ENCODE measurements at regions not wholly inside any gene's neighbourhood (a gene's known extent, or its start where the extent isn't known, plus 50 kb on each side); places are given as distances from the start of the nearest gene placed in this dataset.

- TF ChIP-seq, protein P1, sequence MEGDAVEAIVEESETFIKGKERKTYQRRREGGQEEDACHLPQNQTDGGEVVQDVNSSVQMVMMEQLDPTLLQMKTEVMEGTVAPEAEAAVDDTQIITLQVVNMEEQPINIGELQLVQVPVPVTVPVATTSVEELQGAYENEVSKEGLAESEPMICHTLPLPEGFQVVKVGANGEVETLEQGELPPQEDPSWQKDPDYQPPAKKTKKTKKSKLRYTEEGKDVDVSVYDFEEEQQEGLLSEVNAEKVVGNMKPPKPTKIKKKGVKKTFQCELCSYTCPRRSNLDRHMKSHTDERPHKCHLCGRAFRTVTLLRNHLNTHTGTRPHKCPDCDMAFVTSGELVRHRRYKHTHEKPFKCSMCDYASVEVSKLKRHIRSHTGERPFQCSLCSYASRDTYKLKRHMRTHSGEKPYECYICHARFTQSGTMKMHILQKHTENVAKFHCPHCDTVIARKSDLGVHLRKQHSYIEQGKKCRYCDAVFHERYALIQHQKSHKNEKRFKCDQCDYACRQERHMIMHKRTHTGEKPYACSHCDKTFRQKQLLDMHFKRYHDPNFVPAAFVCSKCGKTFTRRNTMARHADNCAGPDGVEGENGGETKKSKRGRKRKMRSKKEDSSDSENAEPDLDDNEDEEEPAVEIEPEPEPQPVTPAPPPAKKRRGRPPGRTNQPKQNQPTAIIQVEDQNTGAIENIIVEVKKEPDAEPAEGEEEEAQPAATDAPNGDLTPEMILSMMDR (IDR thresholded peaks at IDR 0.05; ENCODE audit: low read depth, low read length), result no peak
- H3K27ac ChIP-seq (ENCODE audit: low read length), result no peak overlapping the region
- no peaks in the 10 kb centered on the region for H3K79me2 ChIP-seq (ENCODE audit: low read length)
- no peak overlapping the region for H3K4me2 ChIP-seq (ENCODE audit: low read length)
- H3K4me3 ChIP-seq (ENCODE audit: low read length), result no peak overlapping the region
- H4K20me1 ChIP-seq (ENCODE audit: insufficient read depth, low read length), result no peaks in the 10 kb centered on the region
- H2AFZ ChIP-seq (ENCODE audit: low read depth, low read length), result no peak overlapping the region
- H3K9ac ChIP-seq (ENCODE audit: low read length), result no peak overlapping the region
- peaks cover 7% of the 10 kb centered on the region for H3K9me3 ChIP-seq (ENCODE audit: insufficient read depth, low read length)
- H3K27me3 ChIP-seq (ENCODE audit: low read depth, low read length), result no peaks in the 10 kb centered on the region
- H3K4me1 ChIP-seq (ENCODE audit: low read length), result no peaks in the 10 kb centered on the region
- peaks cover 3% of the 10 kb centered on the region for H3K36me3 ChIP-seq (replicated peaks; ENCODE audit: low read depth, low read length)
Observed at GRCh38 chr3:95217661-95218060, 1154.8 kb downstream of the NSUN3 start.

- Histone ChIP-seq H3K4me2 (ENCODE audit: low read length) (no peak overlapping the region), H3K27me3 (ENCODE audit: low read depth, low read length) (no peaks in the 10 kb centered on the region), H3K9me3 (ENCODE audit: insufficient read depth, low read length) (peaks cover 7% of the 10 kb centered on the region), H3K4me3 (ENCODE audit: low read length) (no peak overlapping the region), H3K4me1 (ENCODE audit: low read length) (no peaks in the 10 kb centered on the region), H3K27ac (ENCODE audit: low read length) (no peak overlapping the region), H2AFZ (ENCODE audit: low read depth, low read length) (no peak overlapping the region), H3K9ac (ENCODE audit: low read length) (no peak overlapping the region), H3K79me2 (ENCODE audit: low read length) (no peaks in the 10 kb centered on the region), H3K36me3 (replicated peaks; ENCODE audit: low read depth, low read length) (peaks cover 3% of the 10 kb centered on the region), H4K20me1 (ENCODE audit: insufficient read depth, low read length) (no peaks in the 10 kb centered on the region)
- TF ChIP-seq, protein P1 (IDR thresholded peaks at IDR 0.05; ENCODE audit: low read depth, low read length), result no peak
- TF ChIP-seq EZH2phosphoT487 (IDR thresholded peaks at IDR 0.05; ENCODE audit: low read depth), result no peak
Observed at GRCh38 chr3:95218484-95218883, 1155.6 kb downstream of the NSUN3 start.

- peaks cover 4% of the 10 kb centered on the region for H3K9me3 ChIP-seq (ENCODE audit: insufficient read depth, low read length)
- H3K27ac ChIP-seq (ENCODE audit: low read length), result no peak overlapping the region
- H4K20me1 ChIP-seq (ENCODE audit: insufficient read depth, low read length), result no peaks in the 10 kb centered on the region
- no peak overlapping the region for H3K4me2 ChIP-seq (ENCODE audit: low read length)
- H3K27me3 ChIP-seq (ENCODE audit: low read depth, low read length), result no peaks in the 10 kb centered on the region
- no peak for TF ChIP-seq EZH2phosphoT487 (IDR thresholded peaks at IDR 0.05; ENCODE audit: low read depth)
- TF ChIP-seq, protein P1 (IDR thresholded peaks at IDR 0.05; ENCODE audit: low read depth, low read length), result no peak
- H3K9ac ChIP-seq (ENCODE audit: low read length), result no peak overlapping the region
- peaks cover 6% of the 10 kb centered on the region for H3K36me3 ChIP-seq (replicated peaks; ENCODE audit: low read depth, low read length)
- H3K79me2 ChIP-seq (ENCODE audit: low read length), result no peaks in the 10 kb centered on the region
- H3K4me3 ChIP-seq (ENCODE audit: low read length), result no peak overlapping the region
- no peak overlapping the region for H2AFZ ChIP-seq (ENCODE audit: low read depth, low read length)
- peaks cover 5% of the 10 kb centered on the region; the same call in 1 of the 2 replicates for H3K4me1 ChIP-seq (ENCODE audit: low read length)
Observed at GRCh38 chr3:95226437-95226836, 1163.6 kb downstream of the NSUN3 start.

- H3K4me1 ChIP-seq (ENCODE audit: low read length), result peaks cover 5% of the 10 kb centered on the region; the same call in 1 of the 2 replicates
- H2AFZ ChIP-seq (ENCODE audit: low read depth, low read length), result no peak overlapping the region
- H3K9ac ChIP-seq (ENCODE audit: low read length), result no peak overlapping the region
- no peaks in the 10 kb centered on the region for H3K27me3 ChIP-seq (ENCODE audit: low read depth, low read length)
- H3K4me3 ChIP-seq (ENCODE audit: low read length), result no peak overlapping the region
- no peak for TF ChIP-seq EZH2phosphoT487 (IDR thresholded peaks at IDR 0.05; ENCODE audit: low read depth)
- TF ChIP-seq, protein P1 (IDR thresholded peaks at IDR 0.05; ENCODE audit: low read depth, low read length), result no peak
- H3K79me2 ChIP-seq (ENCODE audit: low read length), result no peaks in the 10 kb centered on the region
- H4K20me1 ChIP-seq (ENCODE audit: insufficient read depth, low read length), result no peaks in the 10 kb centered on the region
- peaks cover 6% of the 10 kb centered on the region for H3K36me3 ChIP-seq (replicated peaks; ENCODE audit: low read depth, low read length)
- peaks cover 6% of the 10 kb centered on the region for H3K9me3 ChIP-seq (ENCODE audit: insufficient read depth, low read length)
- H3K27ac ChIP-seq (ENCODE audit: low read length), result no peak overlapping the region
- no peak overlapping the region for H3K4me2 ChIP-seq (ENCODE audit: low read length)
Observed at GRCh38 chr3:95227092-95227491, 1164.2 kb downstream of the NSUN3 start.
